HCT116 (cell line): ENCODE measurements at regions not wholly inside any gene's neighbourhood (a gene's known extent, or its start where the extent isn't known, plus 50 kb on each side); places are given as distances from the start of the nearest gene placed in this dataset.

Experiments
- ATAC-seq: fragments of 200-7000 bp; cut with Tn5 transposase; 2 replicates; pipeline ENCODE4 v1.9.1; 2020; ENCODE audit warnings: mild to moderate bottlenecking, moderate library complexity
- BruUV-seq: library from RNA; stranded (reverse); fragments of 400-500 nt; replicated peaks from 2 replicates; lab custom pipeline; 2021; lab: Mats Ljungman, UMichigan
- CTCF ChIA-PET: fragments of 300-600 bp; sonication (Branson Sonifier 250); formaldehyde crosslinking; loops from one replicate; lab custom pipeline; 2021; ENCODE audit warnings: antibody characterized with exemption; lab: Charles Lee
- POLR2A ChIA-PET: fragments of 300-600, 350-600 bp; sonication (Branson Sonifier 250); formaldehyde crosslinking; loops from one replicate; lab custom pipeline; 2021; ENCODE audit warnings: antibody characterized with exemption; lab: Charles Lee
- RAD21 ChIA-PET, 2 experiments: fragments of 300-600 bp; sonication (Branson Sonifier 250); formaldehyde crosslinking; loops; one replicate each; lab custom pipeline; 2023; ENCODE audit warnings: low total read pairs in 2 of 2; ENCODE audit not compliant: uncharacterized antibody in 2 of 2, unreplicated experiment in 2 of 2, low non-redundant PET in 1 of 2; lab: Charles Lee
- DNase-seq: peaks from one replicate; pipeline ENCODE4 v3.0.0-alpha.2; 2010; ENCODE audit warnings: low read depth, low spot score
- H2AFZ ChIP-seq: fragments of 200-600 bp; shearing (Covaris generic), sonication (generic); 2 replicates; pipeline ENCODE4 v1.6.1; 2017; ENCODE audit warnings: low read depth, mixed run types, mixed read lengths, antibody characterized with exemption, low read length; ENCODE audit not compliant: poor library complexity, severe bottlenecking
- H3K27ac ChIP-seq: 2 replicates; pipeline ENCODE4 v1.5.1; 2012; ENCODE audit warnings: low read depth, low read length
- H3K27me3 ChIP-seq: fragments of 200-600 bp; sonication (generic); 2 replicates; pipeline ENCODE4 v1.6.1; 2016; ENCODE audit warnings: mixed run types, low read length, mixed read lengths; ENCODE audit not compliant: insufficient read depth
- H3K36me3 ChIP-seq, 2 experiments: fragments of 200-500 bp in 1 of 2; fragments of 200-600 bp in 1 of 2; sonication (Bioruptor generic) in 1 of 2; sonication (generic) in 1 of 2; 2 replicates each; pipeline versions ENCODE4 v1.5.1 to v1.6.1; 2014 to 2016; ENCODE audit warnings: low read length in 2 of 2, inconsistent platforms in 1 of 2, mixed read lengths in 1 of 2, mixed run types in 1 of 2; ENCODE audit not compliant: insufficient read depth in 2 of 2, control insufficient read depth in 1 of 2
- H3K4me1 ChIP-seq, 2 experiments: fragments of 200-600 bp in 1 of 2; sonication (generic) in 1 of 2; 2 replicates each; pipeline versions ENCODE4 v1.5.1 to v1.6.1; 2012 to 2017; ENCODE audit warnings: low read length in 2 of 2, inconsistent platforms in 1 of 2, mild to moderate bottlenecking in 1 of 2, mixed read lengths in 1 of 2, mixed run types in 1 of 2, moderate library complexity in 1 of 2; ENCODE audit not compliant: insufficient read depth in 2 of 2, control insufficient read depth in 1 of 2
- H3K4me2 ChIP-seq: fragments of 200-600 bp; sonication (generic); 2 replicates; pipeline ENCODE4 v1.6.1; 2017; ENCODE audit warnings: mixed run types, low read length, mixed read lengths
- H3K4me3 ChIP-seq, 2 experiments: fragments of 200-600 bp in 1 of 2; sonication (generic) in 1 of 2; replicated peaks in 1 of 2; 2 replicates each; pipeline ENCODE4 v1.5.1; 2011 to 2016; ENCODE audit warnings: low read length in 2 of 2, control low read depth in 1 of 2, low read depth in 1 of 2, mild to moderate bottlenecking in 1 of 2, mixed read lengths in 1 of 2, mixed run types in 1 of 2
- H3K79me2 ChIP-seq: fragments of 200-600 bp; sonication (generic); 2 replicates; pipeline ENCODE4 v1.6.1; 2017; ENCODE audit warnings: mild to moderate bottlenecking, mixed run types, low read length, moderate library complexity, mixed read lengths; ENCODE audit not compliant: insufficient read depth
- H3K9ac ChIP-seq: fragments of 200-600 bp; sonication (generic); 2 replicates; pipeline ENCODE4 v1.6.1; 2016; ENCODE audit warnings: low read length, mixed read lengths
- H3K9me2 ChIP-seq: fragments of 200-600 bp; sonication (generic), shearing (Covaris generic); 2 replicates; pipeline ENCODE4 v1.6.1; 2017; ENCODE audit warnings: mixed run types, mild to moderate bottlenecking, moderate library complexity; ENCODE audit not compliant: insufficient read depth
- H3K9me3 ChIP-seq, 2 experiments: fragments of 200-500 bp in 1 of 2; fragments of 200-600 bp in 1 of 2; sonication (Bioruptor generic) in 1 of 2; sonication (generic) in 1 of 2; 2 replicates each; pipeline ENCODE4 v1.6.1; 2014 to 2017; ENCODE audit warnings: low read length in 2 of 2, mixed read lengths in 2 of 2, inconsistent platforms in 1 of 2, low read depth in 1 of 2, mild to moderate bottlenecking in 1 of 2, mixed run types in 1 of 2, moderate library complexity in 1 of 2; ENCODE audit not compliant: control insufficient read depth in 1 of 2, insufficient read depth in 1 of 2
- H4K20me1 ChIP-seq: fragments of 200-600 bp; sonication (generic), shearing (Covaris generic); 2 replicates; pipeline ENCODE4 v1.6.1; 2017; ENCODE audit warnings: mixed run types, mild to moderate bottlenecking, moderate library complexity; ENCODE audit not compliant: insufficient read depth
- ELF1 ChIP-seq: IDR thresholded peaks from 2 replicates; pipeline ENCODE4 v1.6.1; 2012; ENCODE audit warnings: low read depth, borderline replicate concordance
- EZH2 ChIP-seq: fragments of 200-600 bp; sonication (generic); IDR thresholded peaks from 2 replicates; pipeline ENCODE4 v1.6.1; 2017; ENCODE audit warnings: antibody characterized with exemption, mixed run types
- POLR2A ChIP-seq: IDR thresholded peaks from 2 replicates; pipeline ENCODE4 v1.7.0; 2011; ENCODE audit warnings: borderline replicate concordance; ENCODE audit not compliant: insufficient read depth, insufficient read length; ENCODE audit errors: extremely low read depth
- REST ChIP-seq: IDR thresholded peaks from 2 replicates; pipeline ENCODE4 v1.6.1; 2012; ENCODE audit warnings: low read depth
- SP1 ChIP-seq: IDR thresholded peaks from 2 replicates; pipeline ENCODE4 v1.6.1; 2012; ENCODE audit warnings: low read depth
- TCF7L2 ChIP-seq: IDR thresholded peaks from 2 replicates; pipeline ENCODE4 v1.7.0; 2011; ENCODE audit warnings: borderline replicate concordance, inconsistent platforms; ENCODE audit not compliant: insufficient read depth, insufficient read length; ENCODE audit errors: extremely low read depth
- YY1 ChIP-seq: IDR thresholded peaks from 2 replicates; pipeline ENCODE4 v1.6.1; 2011; ENCODE audit warnings: low read length, low read depth, moderate library complexity, mild to moderate bottlenecking; ENCODE audit not compliant: insufficient replicate concordance; ENCODE audit errors: extremely low read depth
- ZNF274 ChIP-seq: fragments of 200-500 bp; sonication (Bioruptor generic); IDR thresholded peaks from 2 replicates; pipeline ENCODE4 v1.6.1; 2014; ENCODE audit warnings: mild to moderate bottlenecking, low read depth, low read length, inconsistent platforms
- intact Hi-C: fragments of 100-400 bp; cut with micrococcal nuclease; formaldehyde crosslinking; loops from 2 replicates; pipeline ENCODE4 v1.10.0; 2022
- TF ChIP-seq, protein P1 (sequence below): IDR thresholded peaks from 2 replicates; pipeline ENCODE4 v1.6.1; 2012

GRCh38 chr2:166381-166780, 97.5 kb downstream of the SH3YL1 start:
- Histone ChIP-seq H3K4me1 (peaks cover 0 to 9% of the 10 kb centered on the region in 2 experiments; a peak in 1 of 4 replicates), H2AFZ (no peak overlapping the region), H3K4me3 (no peak overlapping the region), H3K27ac (no peak overlapping the region), H3K4me2 (no peak overlapping the region), H3K79me2 (no peaks in the 10 kb centered on the region), H3K9me3 (no peaks in the 10 kb centered on the region), H4K20me1 (no peaks in the 10 kb centered on the region), H3K36me3 (no peaks in the 10 kb centered on the region), H3K9ac (no peak overlapping the region), H3K9me2 (no peaks in the 10 kb centered on the region), H3K27me3 (no peaks in the 10 kb centered on the region)
- intact Hi-C loops, result no loop called here
- no TSS peak for BruUV-seq
- RAD21 ChIA-PET, result no interaction called here
- CTCF ChIA-PET, result no interaction called here
- ATAC-seq (no peak), DNase-seq (no peak)
- TF ChIP-seq, protein P1, sequence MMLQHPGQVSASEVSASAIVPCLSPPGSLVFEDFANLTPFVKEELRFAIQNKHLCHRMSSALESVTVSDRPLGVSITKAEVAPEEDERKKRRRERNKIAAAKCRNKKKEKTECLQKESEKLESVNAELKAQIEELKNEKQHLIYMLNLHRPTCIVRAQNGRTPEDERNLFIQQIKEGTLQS, result no peak
- no peak for TF ChIP-seq SP1
- TF ChIP-seq ELF1, result no peak
- no peak for TF ChIP-seq REST
- no peak for TF ChIP-seq POLR2A
- TF ChIP-seq ZNF274, result no peak
- no peak for TF ChIP-seq TCF7L2
- TF ChIP-seq EZH2, result no peak
- TF ChIP-seq YY1, result no peak
- POLR2A ChIA-PET, result no interaction called here
